Uterus (tissue), 3 donors: ENCODE measurements at regions not wholly inside any gene's neighbourhood (a gene's known extent, or its start where the extent isn't known, plus 50 kb on each side); places are given as distances from the start of the nearest gene placed in this dataset.

Source experiments
- DNase-seq, 2 donors: peaks; one replicate each; pipeline ENCODE4 v3.0.0-alpha.2; 2019 to 2020
- H3K27ac ChIP-seq, 2 donors: fragments of 200-600 bp; sonication (generic); 1 replicate in 1 of 2; 2 replicates in 1 of 2; pipeline ENCODE4 v1.5.1; 2016 to 2018
- H3K27me3 ChIP-seq, 2 donors: fragments of 200-600 bp; sonication (generic); one replicate each; pipeline ENCODE4 v1.5.1; 2018 to 2019; ENCODE audit warnings: control low read depth in 1 of 2
- H3K36me3 ChIP-seq, 2 donors: fragments of 200-600 bp; sonication (generic); one replicate each; pipeline ENCODE4 v1.5.1; 2019; ENCODE audit warnings: control low read depth in 1 of 2
- H3K4me1 ChIP-seq, 2 donors: fragments of 200-600 bp; sonication (generic); one replicate each; pipeline ENCODE4 v1.5.1; 2018 to 2019; ENCODE audit warnings: control low read depth in 1 of 2
- H3K4me3 ChIP-seq, 2 donors: fragments of 200-600 bp; sonication (generic); 1 replicate in 1 of 2; 2 replicates in 1 of 2; pipeline ENCODE4 v1.5.1; 2018 to 2019; ENCODE audit warnings: mild to moderate bottlenecking in 1 of 2
- H3K9me3 ChIP-seq, 2 donors: fragments of 200-600 bp; sonication (generic); one replicate each; pipeline ENCODE4 v1.5.1; 2019; ENCODE audit warnings: control low read depth in 1 of 2
- POLR2A ChIP-seq, 2 donors: fragments of 450-650 bp; IDR thresholded peaks; one replicate each; pipeline ENCODE4 v1.6.1; 2016; ENCODE audit warnings: antibody characterized with exemption in 2 of 2, mild to moderate bottlenecking in 1 of 2, moderate library complexity in 1 of 2
- intact Hi-C: fragments of 100-400 bp; cut with DNase I; formaldehyde crosslinking; loops from one replicate; pipeline ENCODE4 v1.15.1; 2023; ENCODE audit warnings: low total_unique reads
- TF ChIP-seq, protein P1 (sequence below), 4 experiments: fragments of 200-600 bp in 2 of 4; fragments of 450-650 bp in 2 of 4; sonication (generic) in 2 of 4; IDR thresholded peaks; one replicate each; pipeline ENCODE4 v1.5.1; 2016 to 2019; ENCODE audit warnings: antibody characterized with exemption in 4 of 4, mild to moderate bottlenecking in 2 of 4, moderate library complexity in 1 of 4
- donor health status: DM: yes; HTN: yes; CAD: no.

DNA sequence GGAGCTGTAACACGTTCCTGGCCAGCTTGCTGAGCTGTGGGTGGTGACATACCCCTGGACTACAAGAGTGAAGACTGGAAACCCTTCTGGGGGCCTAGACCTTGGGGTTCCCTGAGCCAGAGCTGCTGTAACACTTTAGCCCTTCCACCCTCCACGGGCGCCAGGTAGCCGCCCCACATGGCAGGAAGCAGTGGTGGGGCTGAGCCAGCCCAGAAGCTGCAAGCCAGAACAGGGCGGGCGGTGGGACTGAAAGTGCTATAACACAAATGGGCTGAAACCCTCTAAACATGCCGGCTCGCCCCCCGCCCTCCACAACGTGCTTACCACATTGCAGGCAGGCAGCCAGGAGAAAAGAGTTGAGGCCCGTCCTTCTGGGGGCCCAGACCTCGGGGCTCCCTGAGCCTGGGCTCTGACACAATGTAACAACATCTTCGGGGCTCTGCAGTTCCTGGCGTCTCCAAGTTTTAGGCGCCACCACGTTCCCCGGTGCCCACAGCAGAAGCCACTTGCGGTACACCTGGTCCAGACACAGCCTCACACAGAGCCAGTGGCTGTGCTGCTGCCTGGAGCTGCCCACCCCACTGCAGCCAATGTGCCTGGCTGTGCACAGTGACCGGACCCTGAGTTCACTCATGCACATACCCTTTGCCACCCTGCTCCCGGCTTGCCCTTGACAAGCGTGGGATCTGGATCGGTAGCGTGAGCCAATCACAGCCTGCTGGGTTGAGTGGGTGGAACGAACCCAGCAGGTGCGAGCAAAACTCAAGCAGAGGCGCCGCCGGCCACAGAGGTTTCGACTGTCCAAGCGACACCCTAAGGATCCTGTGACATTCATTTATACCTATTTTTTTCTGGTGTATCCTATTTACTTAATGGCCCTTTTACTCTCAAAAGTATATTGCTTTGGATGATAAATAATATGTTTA, 127.4 kb upstream of the FHL2 start:
- Histone ChIP-seq H3K4me3 (no peak overlapping the region), H3K9me3 (no peaks in the 10 kb centered on the region), H3K4me1 (no peaks in the 10 kb centered on the region), H3K36me3 (no peaks in the 10 kb centered on the region), H3K27me3 (no peaks in the 10 kb centered on the region), H3K27ac (no peak overlapping the region)
- TF ChIP-seq POLR2A (IDR thresholded peaks at IDR 0.05), result no peak
- TF ChIP-seq, protein P1, sequence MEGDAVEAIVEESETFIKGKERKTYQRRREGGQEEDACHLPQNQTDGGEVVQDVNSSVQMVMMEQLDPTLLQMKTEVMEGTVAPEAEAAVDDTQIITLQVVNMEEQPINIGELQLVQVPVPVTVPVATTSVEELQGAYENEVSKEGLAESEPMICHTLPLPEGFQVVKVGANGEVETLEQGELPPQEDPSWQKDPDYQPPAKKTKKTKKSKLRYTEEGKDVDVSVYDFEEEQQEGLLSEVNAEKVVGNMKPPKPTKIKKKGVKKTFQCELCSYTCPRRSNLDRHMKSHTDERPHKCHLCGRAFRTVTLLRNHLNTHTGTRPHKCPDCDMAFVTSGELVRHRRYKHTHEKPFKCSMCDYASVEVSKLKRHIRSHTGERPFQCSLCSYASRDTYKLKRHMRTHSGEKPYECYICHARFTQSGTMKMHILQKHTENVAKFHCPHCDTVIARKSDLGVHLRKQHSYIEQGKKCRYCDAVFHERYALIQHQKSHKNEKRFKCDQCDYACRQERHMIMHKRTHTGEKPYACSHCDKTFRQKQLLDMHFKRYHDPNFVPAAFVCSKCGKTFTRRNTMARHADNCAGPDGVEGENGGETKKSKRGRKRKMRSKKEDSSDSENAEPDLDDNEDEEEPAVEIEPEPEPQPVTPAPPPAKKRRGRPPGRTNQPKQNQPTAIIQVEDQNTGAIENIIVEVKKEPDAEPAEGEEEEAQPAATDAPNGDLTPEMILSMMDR (IDR thresholded peaks at IDR 0.05), result no peak
- no peak for DNase-seq
- intact Hi-C loops, result no loop called here

DNA sequence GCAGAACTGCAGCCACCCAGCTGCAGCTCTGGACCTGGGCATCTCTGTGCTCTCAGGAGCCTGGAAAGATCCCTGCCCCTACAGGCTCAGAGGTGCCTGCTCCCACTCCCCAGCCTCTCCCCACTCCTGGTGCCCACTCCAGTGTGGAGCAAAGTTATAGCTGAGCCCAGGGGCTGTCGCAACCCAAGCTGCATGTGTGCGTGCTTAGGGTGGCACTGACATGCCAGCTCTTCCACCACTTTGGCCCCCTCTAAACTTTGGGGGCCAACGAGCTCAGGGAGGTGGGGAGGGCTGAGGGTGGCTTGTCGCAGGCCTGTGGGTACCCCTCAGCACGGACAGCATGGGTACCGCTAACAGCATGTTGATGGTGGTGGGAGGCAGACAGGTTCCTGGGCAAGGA, 126.3 kb upstream of the FHL2 start:
- Histone ChIP-seq H3K4me3 (no peak overlapping the region), H3K4me1 (no peaks in the 10 kb centered on the region), H3K36me3 (no peaks in the 10 kb centered on the region), H3K27me3 (no peaks in the 10 kb centered on the region), H3K9me3 (no peaks in the 10 kb centered on the region), H3K27ac (no peak overlapping the region)
- DNase-seq, result no peak
- intact Hi-C loops, result no loop called here
- TF ChIP-seq POLR2A (IDR thresholded peaks at IDR 0.05), result no peak
- TF ChIP-seq, protein P1 (IDR thresholded peaks at IDR 0.05), result no peak

DNA sequence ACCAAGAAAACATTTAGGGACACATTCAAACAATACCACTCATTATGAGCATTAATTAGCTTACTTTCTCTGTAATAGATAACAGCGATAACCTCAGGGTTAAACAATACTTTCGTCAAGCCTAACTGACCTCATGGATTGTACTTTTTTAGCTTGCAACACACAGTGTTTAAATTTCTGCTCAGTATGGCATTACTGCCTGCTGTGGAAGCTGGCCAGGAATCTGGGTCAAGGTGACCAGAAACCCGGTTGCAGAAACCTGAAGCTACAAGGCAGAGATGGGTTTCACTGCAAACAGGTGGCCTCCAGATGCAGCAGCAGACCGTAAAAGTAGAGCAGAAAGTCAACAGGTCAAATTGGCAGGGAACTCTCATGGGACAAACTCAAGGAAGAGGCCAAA, 123.8 kb upstream of the FHL2 start:
- intact Hi-C loops, result loop anchor here (5.0 kb wide), 1 partner anchor 155 kb away; no protein-coding TSS in a partner anchor
- H3K4me3 ChIP-seq, result no peak overlapping the region
- no peak for DNase-seq
- H3K27ac ChIP-seq, result no peak overlapping the region
- no peaks in the 10 kb centered on the region for H3K27me3 ChIP-seq
- no peaks in the 10 kb centered on the region for H3K9me3 ChIP-seq
- H3K4me1 ChIP-seq, result no peaks in the 10 kb centered on the region
- TF ChIP-seq, protein P1 (IDR thresholded peaks at IDR 0.05), result no peak
- TF ChIP-seq POLR2A (IDR thresholded peaks at IDR 0.05), result no peak
- no peaks in the 10 kb centered on the region for H3K36me3 ChIP-seq

DNA sequence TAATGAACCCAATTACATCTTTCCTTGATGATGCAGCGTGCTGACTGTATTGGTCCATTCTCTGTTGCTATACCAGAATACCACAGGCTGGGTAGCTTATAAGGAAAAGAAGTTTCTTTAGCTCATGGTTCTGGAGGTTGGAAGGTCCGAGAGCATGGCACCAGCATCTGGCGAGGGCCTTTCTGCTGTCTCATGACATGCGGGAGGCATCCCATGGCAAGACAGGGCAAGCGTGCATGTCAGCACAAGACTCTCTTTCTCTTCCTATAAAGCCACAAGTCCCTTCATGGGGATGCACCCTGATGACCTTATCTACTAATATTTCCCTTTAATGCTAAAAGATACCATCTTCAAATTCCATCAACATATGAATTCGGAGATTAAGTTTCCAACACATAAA, 122.8 kb upstream of the FHL2 start:
- H3K4me3 ChIP-seq, result no peak overlapping the region
- H3K9me3 ChIP-seq, result no peaks in the 10 kb centered on the region
- no peak for DNase-seq
- no peaks in the 10 kb centered on the region for H3K4me1 ChIP-seq
- H3K27ac ChIP-seq, result no peak overlapping the region
- H3K36me3 ChIP-seq, result no peaks in the 10 kb centered on the region
- no peaks in the 10 kb centered on the region for H3K27me3 ChIP-seq
- TF ChIP-seq POLR2A (IDR thresholded peaks at IDR 0.05), result no peak
- TF ChIP-seq, protein P1 (IDR thresholded peaks at IDR 0.05), result no peak
- intact Hi-C loops, result loop anchor here (5.0 kb wide), 1 partner anchor 154 kb away; no protein-coding TSS in a partner anchor

DNA sequence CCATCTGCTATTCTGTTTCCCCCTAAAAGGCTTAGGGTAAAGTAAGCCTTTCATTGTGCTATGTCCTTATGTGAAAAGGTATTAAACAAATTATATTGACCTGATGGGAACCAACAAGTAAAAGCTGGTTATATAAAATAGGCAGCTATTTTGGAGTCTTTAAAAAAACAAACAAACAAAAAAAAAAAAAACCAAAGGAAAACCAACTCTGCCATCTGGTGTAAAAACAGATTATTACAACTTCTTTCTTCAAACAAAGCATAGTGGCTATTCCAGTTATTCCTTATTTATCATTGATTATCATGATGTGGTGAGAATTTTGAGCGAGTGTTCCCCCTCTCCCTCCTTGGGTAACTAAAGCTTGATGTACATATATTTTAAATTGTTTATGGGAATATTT, 122.3 kb upstream of the FHL2 start:
- Histone ChIP-seq H3K36me3 (no peaks in the 10 kb centered on the region), H3K4me3 (no peak overlapping the region), H3K9me3 (no peaks in the 10 kb centered on the region), H3K27me3 (no peaks in the 10 kb centered on the region), H3K4me1 (no peaks in the 10 kb centered on the region), H3K27ac (no peak overlapping the region)
- DNase-seq, result no peak
- TF ChIP-seq, protein P1 (IDR thresholded peaks at IDR 0.05), result peak; percentile 54 to 65 (median 58)
- TF ChIP-seq POLR2A (IDR thresholded peaks at IDR 0.05), result no peak
- intact Hi-C loops, result loop anchor here (5.0 kb wide), 1 partner anchor 154 kb away; no protein-coding TSS in a partner anchor
